ENCODE measurements at regions not wholly inside any gene's neighbourhood (a gene's known extent, or its start where the extent isn't known, plus 50 kb on each side); places are given as distances from the start of the nearest gene placed in this dataset.

- TF ChIP-seq, protein P1, sequence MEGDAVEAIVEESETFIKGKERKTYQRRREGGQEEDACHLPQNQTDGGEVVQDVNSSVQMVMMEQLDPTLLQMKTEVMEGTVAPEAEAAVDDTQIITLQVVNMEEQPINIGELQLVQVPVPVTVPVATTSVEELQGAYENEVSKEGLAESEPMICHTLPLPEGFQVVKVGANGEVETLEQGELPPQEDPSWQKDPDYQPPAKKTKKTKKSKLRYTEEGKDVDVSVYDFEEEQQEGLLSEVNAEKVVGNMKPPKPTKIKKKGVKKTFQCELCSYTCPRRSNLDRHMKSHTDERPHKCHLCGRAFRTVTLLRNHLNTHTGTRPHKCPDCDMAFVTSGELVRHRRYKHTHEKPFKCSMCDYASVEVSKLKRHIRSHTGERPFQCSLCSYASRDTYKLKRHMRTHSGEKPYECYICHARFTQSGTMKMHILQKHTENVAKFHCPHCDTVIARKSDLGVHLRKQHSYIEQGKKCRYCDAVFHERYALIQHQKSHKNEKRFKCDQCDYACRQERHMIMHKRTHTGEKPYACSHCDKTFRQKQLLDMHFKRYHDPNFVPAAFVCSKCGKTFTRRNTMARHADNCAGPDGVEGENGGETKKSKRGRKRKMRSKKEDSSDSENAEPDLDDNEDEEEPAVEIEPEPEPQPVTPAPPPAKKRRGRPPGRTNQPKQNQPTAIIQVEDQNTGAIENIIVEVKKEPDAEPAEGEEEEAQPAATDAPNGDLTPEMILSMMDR (IDR thresholded peaks at IDR 0.05 in 4 of 5, conservative IDR thresholded peaks at IDR 0.05 in 1 of 5), result no peak
- no peak for TF ChIP-seq POLR2A (IDR thresholded peaks at IDR 0.05)
Measured at GRCh38 chr1:217134857-217135568, 411.8 kb upstream of the ESRRG start.
